Pancreas (tissue), 10 donors: ENCODE measurements at regions not wholly inside any gene's neighbourhood (a gene's known extent, or its start where the extent isn't known, plus 50 kb on each side); places are given as distances from the start of the nearest gene placed in this dataset.

Experiments used
- ATAC-seq, 4 donors: fragments of 200-7000 bp; cut with Tn5 transposase; one replicate each; pipeline versions ENCODE4 v1.8.0 to v1.9.1; 2020; ENCODE audit warnings: mild to moderate bottlenecking in 4 of 4, moderate library complexity in 4 of 4
- DNase-seq, 6 donors: peaks; one replicate each; pipeline ENCODE4 v3.0.0-alpha.2; 2020
- FAIRE-seq: peaks from 2 replicates; lab custom pipeline; 2012; peaks lifted over from hg19 to GRCh38; lab: Jason Lieb, UNC
- H3K27ac ChIP-seq, 4 donors: fragments of 200-600 bp; sonication (generic); 1 replicate in 3 of 4; 2 replicates in 1 of 4; pipeline versions ENCODE4 v1.5.0 to v1.8.0; 2020
- H3K27me3 ChIP-seq, 4 donors: fragments of 200-600 bp; one replicate each; pipeline ENCODE4 v1.8.0; 2021
- H3K36me3 ChIP-seq, 3 donors: fragments of 200-600 bp; sonication (generic) in 1 of 3; one replicate each; pipeline versions ENCODE4 v1.5.0 to v1.8.0; 2020 to 2021
- H3K4me1 ChIP-seq, 3 donors: fragments of 200-600 bp; one replicate each; pipeline ENCODE4 v1.8.0; 2021
- H3K4me3 ChIP-seq, 4 donors: fragments of 200-600 bp; sonication (generic) in 2 of 4; one replicate each; pipeline versions ENCODE4 v1.5.0 to v1.8.0; 2020 to 2021
- H3K9me3 ChIP-seq, 4 donors: fragments of 200-600 bp; one replicate each; pipeline ENCODE4 v1.8.0; 2021
- CTCF ChIP-seq, 4 donors: fragments of 200-600 bp; sonication (generic) in 3 of 4; IDR thresholded peaks; one replicate each; pipeline versions ENCODE4 v1.5.0 to v1.8.0; 2021; ENCODE audit warnings: antibody characterized with exemption in 4 of 4
- WGBS, 2 donors: extraction: QIAGEN DNeasy Blood & Tissue Kit; methylation state at CpG; one replicate each; pipeline ENCODE4 v1.1.7; 2013; 5-methylcytosine and 5-hydroxymethylcytosine counted together
- intact Hi-C, 3 donors: fragments of 100-400 bp; cut with DNase I; formaldehyde crosslinking; loops; one replicate each; pipeline versions ENCODE4 v1.11.1 to v1.14.2; 2022
- donor health status: healthy with polysubstance abuse.
- donor health status: DM: no; HTN: no; CAD: no; lungs with moderate emphysema.
- donor health status: DM: no; HTN: no; CAD: no.
- donor health status: control.
- donor health status: control.
- donor health status: Bipolar disorder and iron deficiency.
- donor health status: DM: yes; HTN: yes; CAD: no.
- donor health status: DM: no; HTN: no; CAD: no.
- donor health status: DM: no; HTN: no; CAD: no.
- donor health status: DM: yes; HTN: yes; CAD: no.

- no peak for TF ChIP-seq CTCF (IDR thresholded peaks at IDR 0.05)
- FAIRE-seq, result no peak
- Histone ChIP-seq H3K27me3 (no peaks in the 10 kb centered on the region), H3K36me3 (no peaks in the 10 kb centered on the region), H3K27ac (peak overlapping the region in 2 of 4 donors; percentile 47 to 54), H3K4me1 (peaks cover 5 to 20% (median 15%) of the 10 kb centered on the region in 3 donors), H3K4me3 (no peak overlapping the region), H3K9me3 (no peaks in the 10 kb centered on the region)
- WGBS, 2 donors, result 64 to 67% methylated on average over 6 of the region's 6 CpGs
- intact Hi-C loops, result no loop called here
- peak in 1 of 4 donors; percentile 8 for ATAC-seq
- no peak for DNase-seq
These were observed 105.8 kb upstream of the ADGRF1 start for GRCh38 chr6:47147836-47148344.

GRCh38 chr6:47147175-47147727 lies 105.1 kb upstream of the ADGRF1 start:
- ATAC-seq (peak; percentile 62 to 78 (median 70)), DNase-seq (no peak), FAIRE-seq (no peak)
- 14 to 17% methylated on average over 5 of the region's 5 CpGs for WGBS, 2 donors
- peak overlapping the region in 2 of 4 donors; percentile 47 to 54 for H3K27ac ChIP-seq
- intact Hi-C loops, result no loop called here
- no peaks in the 10 kb centered on the region for H3K27me3 ChIP-seq
- peaks cover 5 to 16% (median 15%) of the 10 kb centered on the region in 3 donors for H3K4me1 ChIP-seq
- H3K9me3 ChIP-seq, result no peaks in the 10 kb centered on the region
- H3K36me3 ChIP-seq, result no peaks in the 10 kb centered on the region
- H3K4me3 ChIP-seq, result no peak overlapping the region
- no peak for TF ChIP-seq CTCF (IDR thresholded peaks at IDR 0.05)

DNA sequence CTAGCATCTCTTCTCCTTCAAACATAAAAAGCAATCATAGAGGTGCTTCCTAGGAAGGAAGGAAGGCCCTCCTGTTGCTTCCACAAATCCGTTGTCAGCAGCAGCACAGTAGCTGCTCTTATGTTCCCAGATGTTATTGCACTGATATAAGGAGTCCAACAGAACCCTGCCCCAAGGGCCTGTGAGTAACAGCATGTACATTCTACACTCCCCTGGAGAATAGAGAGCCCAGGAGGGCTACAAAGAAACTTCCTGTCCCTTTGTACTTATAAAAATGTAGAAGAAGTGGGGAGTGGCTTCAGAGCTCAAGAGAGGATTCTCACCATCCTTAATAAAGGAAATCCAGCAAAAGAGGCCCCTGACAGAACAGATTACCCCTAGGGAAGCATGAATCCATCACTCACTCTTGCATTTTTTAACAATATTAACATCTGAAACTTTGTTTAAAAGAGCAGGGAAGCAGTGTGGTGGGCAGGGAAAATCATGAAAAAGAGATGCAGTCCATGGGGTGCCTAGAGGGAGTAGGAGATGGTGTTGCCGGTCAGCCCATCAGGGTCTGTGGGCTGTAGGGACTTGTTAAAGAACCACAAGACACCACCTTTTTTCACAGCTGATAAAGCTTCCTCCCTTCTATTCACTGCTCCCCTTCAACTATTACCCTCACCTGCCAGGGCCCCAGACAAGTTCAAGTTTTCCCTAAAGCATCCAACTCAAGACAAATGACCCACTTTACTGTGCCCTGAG lies 104.5 kb upstream of the ADGRF1 start:
- intact Hi-C loops, result no loop called here
- DNase-seq, result no peak
- H3K27ac ChIP-seq, result peak overlapping the region in 2 of 4 donors; percentile 47 to 54
- no peak for ATAC-seq
- TF ChIP-seq CTCF (IDR thresholded peaks at IDR 0.05), result no peak
- FAIRE-seq, result no peak
- no peaks in the 10 kb centered on the region for H3K9me3 ChIP-seq
- H3K4me1 ChIP-seq, result peaks cover 5 to 15% (median 15%) of the 10 kb centered on the region in 3 donors
- no peak overlapping the region for H3K4me3 ChIP-seq
- no peaks in the 10 kb centered on the region for H3K36me3 ChIP-seq
- H3K27me3 ChIP-seq, result no peaks in the 10 kb centered on the region
- WGBS, 2 donors, result 74 to 81% methylated on average over 2 of the region's 2 CpGs

GRCh38 chr6:47145212-47145611 lies 103.1 kb upstream of the ADGRF1 start:
- ATAC-seq (no peak), FAIRE-seq (no peak), DNase-seq (no peak)
- H3K27ac ChIP-seq, result no peak overlapping the region
- H3K9me3 ChIP-seq, result no peaks in the 10 kb centered on the region
- no peaks in the 10 kb centered on the region for H3K36me3 ChIP-seq
- intact Hi-C loops, result no loop called here
- no peak for TF ChIP-seq CTCF (IDR thresholded peaks at IDR 0.05)
- peaks cover 5 to 15% (median 15%) of the 10 kb centered on the region in 3 donors for H3K4me1 ChIP-seq
- no peaks in the 10 kb centered on the region for H3K27me3 ChIP-seq
- H3K4me3 ChIP-seq, result no peak overlapping the region

- 76 to 94% methylated on average over 4 of the region's 4 CpGs for WGBS, 2 donors
- H3K36me3 ChIP-seq, result no peaks in the 10 kb centered on the region
- H3K9me3 ChIP-seq, result no peaks in the 10 kb centered on the region
- intact Hi-C loops, result no loop called here
- ATAC-seq (no peak), FAIRE-seq (no peak), DNase-seq (no peak)
- H3K27me3 ChIP-seq, result no peaks in the 10 kb centered on the region
- H3K27ac ChIP-seq, result no peak overlapping the region
- no peak for TF ChIP-seq CTCF (IDR thresholded peaks at IDR 0.05)
- H3K4me3 ChIP-seq, result no peak overlapping the region
- H3K4me1 ChIP-seq, result peaks cover 5 to 15% (median 15%) of the 10 kb centered on the region in 3 donors
These were observed 102.2 kb upstream of the ADGRF1 start for GRCh38 chr6:47144306-47144705.
